Ovary (tissue), 3 donors: ENCODE measurements at regions not wholly inside any gene's neighbourhood (a gene's known extent, or its start where the extent isn't known, plus 50 kb on each side); places are given as distances from the start of the nearest gene placed in this dataset.
"Not testable (repeated sequence)": the region's sequence is repeated elsewhere in the genome, so short reads cannot be mapped to it uniquely, and the experiment has no call there.

Experiments
- CTCF ChIP-seq, 3 donors: fragments of 450-650 bp in 2 of 3; fragments of 200-600 bp in 1 of 3; IDR thresholded peaks; one replicate each; pipeline versions ENCODE4 v1.5.1 to v1.8.0; 2016 to 2022; ENCODE audit warnings: antibody characterized with exemption in 3 of 3, mild to moderate bottlenecking in 1 of 3
- POLR2A ChIP-seq: fragments of 450-650 bp; IDR thresholded peaks from one replicate; pipeline ENCODE4 v1.6.1; 2017; ENCODE audit warnings: antibody characterized with exemption, mild to moderate bottlenecking, moderate library complexity
- donor health status: DM: no; HTN: no; CAD: no.

- not testable (repeated sequence) for TF ChIP-seq CTCF (IDR thresholded peaks at IDR 0.05); POLR2A
These were observed 233.4 kb downstream of the VGLL3 start for GRCh38 chr3:86757322-86758179.
